Skeletal muscle satellite cell (primary cell): ENCODE measurements at regions not wholly inside any gene's neighbourhood (a gene's known extent, or its start where the extent isn't known, plus 50 kb on each side); places are given as distances from the start of the nearest gene placed in this dataset.
"Not testable (repeated sequence)": the region's sequence is repeated elsewhere in the genome, so short reads cannot be mapped to it uniquely, and the experiment has no call there.

Experiments
- H3K27me3 ChIP-seq: 2 replicates; pipeline ENCODE4 v1.7.0; 2013; ENCODE audit warnings: low read length; ENCODE audit not compliant: control insufficient read depth, insufficient read depth
- H3K36me3 ChIP-seq: 2 replicates; pipeline ENCODE4 v1.7.0; 2013; ENCODE audit warnings: mild to moderate bottlenecking, control low read depth, low read length; ENCODE audit not compliant: insufficient read depth
- H3K4me1 ChIP-seq: 2 replicates; pipeline ENCODE4 v1.7.0; 2013; ENCODE audit warnings: low read length; ENCODE audit not compliant: control insufficient read depth, insufficient read depth
- H3K4me2 ChIP-seq: 2 replicates; pipeline ENCODE4 v1.7.0; 2013; ENCODE audit warnings: mild to moderate bottlenecking, low read length
- H3K4me3 ChIP-seq: 2 replicates; pipeline ENCODE4 v1.7.0; 2013; ENCODE audit warnings: low read length
- H3K9ac ChIP-seq: 2 replicates; pipeline ENCODE4 v1.7.0; 2013; ENCODE audit warnings: mild to moderate bottlenecking, low read depth, low read length, moderate library complexity
- H3K9me3 ChIP-seq: replicated peaks from 2 replicates; pipeline ENCODE4 v1.7.0; 2013; ENCODE audit warnings: mild to moderate bottlenecking, control low read depth, low read length

DNA sequence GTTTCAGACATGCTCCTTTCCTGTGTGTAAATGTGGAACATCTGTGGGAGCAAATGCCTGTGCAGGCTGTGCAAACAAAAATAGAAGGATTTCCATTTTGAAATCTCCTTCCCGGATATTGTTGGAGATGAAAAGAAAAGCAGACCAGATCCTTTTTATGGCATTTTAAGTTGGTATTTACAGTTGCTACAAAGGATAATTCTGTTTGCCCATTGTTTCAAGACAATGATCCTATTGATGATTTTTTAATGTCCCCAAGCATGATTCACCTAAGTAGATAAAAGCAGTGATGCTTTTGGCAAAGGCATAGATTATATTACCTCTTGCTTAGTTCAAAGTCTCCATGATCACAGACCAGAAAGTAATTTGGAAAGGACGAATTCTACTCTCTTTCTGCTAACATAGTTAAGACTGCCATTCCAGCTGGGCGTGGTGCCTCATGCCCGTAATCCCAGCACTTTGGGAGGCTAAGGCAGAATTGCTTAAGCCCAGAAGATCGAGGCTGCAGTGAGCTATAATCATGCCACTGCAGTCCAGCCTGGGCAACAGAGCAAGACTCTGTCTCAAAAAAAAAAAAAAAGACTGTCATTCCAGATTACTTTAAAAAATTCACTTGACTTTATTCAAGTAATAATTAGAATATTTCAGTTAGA, 209.6 kb upstream of the SLC39A10 start:
- Histone ChIP-seq H3K4me1 (peaks cover 4% of the 10 kb centered on the region), H3K9ac (no peak overlapping the region), H3K9me3 (no peaks in the 10 kb centered on the region), H3K4me2 (no peak overlapping the region), H3K36me3 (no peaks in the 10 kb centered on the region), H3K4me3 (no peak overlapping the region), H3K27me3 (no peaks in the 10 kb centered on the region)

- Histone ChIP-seq H3K27me3 (no peaks in the 10 kb centered on the region), H3K9ac (no peak overlapping the region), H3K4me3 (no peak overlapping the region), H3K9me3 (no peaks in the 10 kb centered on the region), H3K4me2 (no peak overlapping the region), H3K4me1 (peaks cover 4% of the 10 kb centered on the region), H3K36me3 (no peaks in the 10 kb centered on the region)
Observed at GRCh38 chr2:195445639-195446038, 211.4 kb upstream of the SLC39A10 start.

DNA sequence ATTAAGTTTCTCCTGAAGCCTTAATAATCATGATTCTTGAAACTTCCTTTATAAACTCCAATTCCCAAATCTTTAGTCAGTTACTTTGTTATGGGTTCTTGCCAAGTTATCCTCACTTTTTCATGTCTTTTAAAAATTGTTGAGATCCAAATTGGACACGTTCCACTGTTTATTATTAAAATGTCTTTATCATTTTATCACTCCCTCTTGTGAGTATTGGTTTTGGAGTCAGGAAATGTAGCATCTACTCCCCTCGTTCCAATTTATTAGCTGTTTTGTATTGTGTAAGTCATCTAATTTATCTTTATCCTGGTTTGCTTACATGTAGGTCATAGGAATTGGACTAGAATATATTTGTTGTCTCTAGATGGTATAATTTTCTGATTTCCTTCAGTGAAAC, 213.1 kb upstream of the SLC39A10 start:
- peaks cover 4% of the 10 kb centered on the region for H3K4me1 ChIP-seq
- no peaks in the 10 kb centered on the region for H3K36me3 ChIP-seq
- H3K27me3 ChIP-seq: no peaks in the 10 kb centered on the region
- no peak overlapping the region for H3K4me3 ChIP-seq
- H3K4me2 ChIP-seq: no peak overlapping the region
- no peak overlapping the region for H3K9ac ChIP-seq
- H3K9me3 ChIP-seq: no peaks in the 10 kb centered on the region

DNA sequence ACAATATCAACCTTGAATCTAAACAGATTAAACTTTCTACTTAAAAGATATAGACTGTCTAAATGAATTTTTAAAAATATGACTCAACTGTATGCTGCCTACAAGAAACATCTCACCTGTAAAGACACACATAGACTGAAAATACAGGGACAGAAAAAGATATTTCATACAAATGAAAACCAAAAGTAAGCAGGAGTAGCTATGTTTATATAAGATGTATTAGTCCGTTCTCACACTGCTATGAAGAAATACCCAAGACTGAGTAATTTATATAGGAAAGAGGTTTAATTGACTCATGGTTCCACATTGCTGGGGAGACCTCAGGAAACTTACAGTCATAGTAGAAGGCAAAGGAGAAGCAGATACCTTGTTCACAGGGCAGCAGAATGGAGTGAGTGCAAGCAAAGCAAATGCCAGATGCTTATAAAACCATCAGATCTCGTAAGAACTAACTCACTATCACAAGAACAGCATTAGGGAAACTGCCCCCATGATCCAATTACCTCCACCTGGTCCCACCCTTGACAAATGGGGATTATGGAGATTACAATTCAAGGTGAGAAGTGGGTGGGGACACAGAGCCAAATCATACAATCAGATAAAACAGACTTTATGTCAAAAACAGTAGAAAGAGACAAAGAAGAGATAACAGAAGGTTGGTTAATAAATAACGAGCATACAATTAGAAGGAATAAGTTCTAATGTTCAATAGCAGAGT, 214.4 kb upstream of the SLC39A10 start:
- H3K9ac ChIP-seq: no peak overlapping the region
- no peak overlapping the region for H3K4me2 ChIP-seq
- no peaks in the 10 kb centered on the region for H3K9me3 ChIP-seq
- H3K4me3 ChIP-seq: no peak overlapping the region
- peaks cover 4% of the 10 kb centered on the region for H3K4me1 ChIP-seq
- no peaks in the 10 kb centered on the region for H3K27me3 ChIP-seq
- H3K36me3 ChIP-seq: no peaks in the 10 kb centered on the region

DNA sequence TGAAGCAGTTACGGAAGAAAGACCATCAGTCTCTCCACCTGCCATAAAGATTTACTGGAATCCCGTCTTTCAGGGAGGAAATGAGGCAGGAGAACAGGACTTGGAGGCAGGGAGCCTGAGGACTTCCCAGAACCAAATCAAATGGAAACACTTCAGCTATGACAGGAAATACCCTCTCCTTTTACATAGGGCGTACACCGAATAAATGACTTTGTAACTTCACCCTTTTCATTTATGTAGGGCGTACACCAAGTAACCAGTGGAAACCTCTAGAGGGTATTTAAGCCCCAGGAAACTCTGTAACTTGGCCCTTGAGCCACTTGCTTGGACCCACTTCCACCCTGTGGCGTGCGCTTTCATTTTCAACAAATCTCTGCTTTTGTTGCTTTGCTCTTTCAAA, 218.3 kb upstream of the SLC39A10 start:
- Histone ChIP-seq H3K9ac (no peak overlapping the region), H3K9me3 (no peaks in the 10 kb centered on the region)

GRCh38 chr2:195437521-195437920, 219.5 kb upstream of the SLC39A10 start:
- H3K9ac ChIP-seq: no peak overlapping the region
- H3K4me3 ChIP-seq: no peak overlapping the region
- H3K36me3 ChIP-seq: no peaks in the 10 kb centered on the region
- H3K9me3 ChIP-seq: no peaks in the 10 kb centered on the region
- H3K4me1 ChIP-seq: no peaks in the 10 kb centered on the region
- no peaks in the 10 kb centered on the region for H3K27me3 ChIP-seq
- H3K4me2 ChIP-seq: no peak overlapping the region

More for the DNA sequence above, 218.3 kb upstream of the SLC39A10 start:
- Histone ChIP-seq H3K4me2 (no peak overlapping the region), H3K4me1 (no peaks in the 10 kb centered on the region), H3K4me3 (no peak overlapping the region), H3K36me3 (no peaks in the 10 kb centered on the region), H3K27me3 (no peaks in the 10 kb centered on the region)

DNA sequence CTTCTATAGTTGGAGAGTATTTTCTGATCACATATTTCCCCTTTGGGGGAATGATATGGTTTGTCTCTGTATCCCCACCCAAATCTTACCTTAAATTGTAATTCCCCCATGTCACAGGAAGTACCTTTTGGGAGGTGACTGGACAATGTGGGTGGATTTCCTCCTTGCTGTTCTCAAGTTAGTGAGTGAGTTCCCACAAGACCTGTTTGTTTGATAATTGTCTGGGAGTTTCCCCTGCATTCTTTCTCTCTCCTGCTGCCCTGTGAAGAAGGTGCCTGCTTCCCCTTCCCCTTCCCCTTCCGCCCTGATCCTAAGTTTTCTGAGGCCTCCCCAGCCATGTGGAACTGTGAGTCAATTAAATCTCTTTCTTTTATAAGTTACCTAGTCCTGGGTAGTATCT, 222.7 kb upstream of the SLC39A10 start:
- H3K4me1 ChIP-seq: no peaks in the 10 kb centered on the region
- H3K4me3 ChIP-seq: no peak overlapping the region

DNA sequence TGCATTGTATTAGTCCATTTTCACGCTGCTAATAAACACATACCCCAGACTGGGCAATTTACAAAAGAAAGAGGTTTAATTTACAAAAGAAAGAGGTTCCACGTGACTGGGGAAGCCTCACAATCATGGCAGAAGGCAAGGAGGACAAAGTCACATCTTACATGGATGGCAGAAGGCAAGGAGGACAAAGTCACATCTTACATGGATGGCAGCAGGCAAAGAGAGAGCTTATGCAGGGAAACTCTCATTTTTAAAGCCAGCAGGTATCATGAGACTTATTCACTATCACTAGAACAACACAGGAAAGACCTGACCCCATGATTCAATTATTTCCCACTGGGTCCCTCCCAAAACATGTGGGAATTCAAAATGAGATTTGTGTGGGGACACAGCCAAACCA, 223.3 kb upstream of the SLC39A10 start:
- H3K9me3 ChIP-seq, H3K4me2 ChIP-seq, H3K4me3 ChIP-seq, H3K36me3 ChIP-seq, H3K4me1 ChIP-seq, H3K9ac ChIP-seq, H3K27me3 ChIP-seq: not testable (repeated sequence)

More for the DNA sequence above, 222.7 kb upstream of the SLC39A10 start:
- no peak overlapping the region for H3K9ac ChIP-seq
- H3K4me2 ChIP-seq: no peak overlapping the region
- H3K36me3 ChIP-seq: no peaks in the 10 kb centered on the region
- H3K27me3 ChIP-seq: no peaks in the 10 kb centered on the region
- H3K9me3 ChIP-seq: no peaks in the 10 kb centered on the region

GRCh38 chr2:195428673-195429072, 228.4 kb upstream of the SLC39A10 start:
- Histone ChIP-seq H3K9ac (no peak overlapping the region), H3K4me1 (no peaks in the 10 kb centered on the region), H3K9me3 (no peaks in the 10 kb centered on the region), H3K4me2 (no peak overlapping the region), H3K4me3 (no peak overlapping the region), H3K27me3 (no peaks in the 10 kb centered on the region), H3K36me3 (no peaks in the 10 kb centered on the region)

DNA sequence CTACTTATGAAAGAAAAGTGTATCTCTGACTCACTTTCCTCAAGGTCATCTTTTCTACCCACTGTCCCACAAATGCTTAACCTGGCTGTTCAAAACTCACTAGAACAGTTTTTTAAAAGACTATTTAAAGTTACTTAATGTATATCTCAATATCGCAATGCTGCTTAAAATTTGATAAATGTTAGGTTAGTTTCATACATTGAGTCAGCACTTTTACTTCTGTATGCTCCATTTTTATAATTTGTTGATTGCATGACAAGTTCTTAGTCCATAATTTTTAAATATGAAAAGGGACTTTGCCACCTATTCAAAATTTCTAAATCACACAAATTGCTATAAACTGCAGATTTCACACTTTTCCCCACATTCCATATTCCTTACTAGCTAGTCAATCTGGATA, 231.7 kb upstream of the SLC39A10 start:
- no peak overlapping the region for H3K4me2 ChIP-seq
- H3K27me3 ChIP-seq: no peaks in the 10 kb centered on the region
- no peaks in the 10 kb centered on the region for H3K4me1 ChIP-seq
- H3K4me3 ChIP-seq: no peak overlapping the region
- H3K9me3 ChIP-seq: no peaks in the 10 kb centered on the region
- H3K9ac ChIP-seq: no peak overlapping the region
- no peaks in the 10 kb centered on the region for H3K36me3 ChIP-seq

DNA sequence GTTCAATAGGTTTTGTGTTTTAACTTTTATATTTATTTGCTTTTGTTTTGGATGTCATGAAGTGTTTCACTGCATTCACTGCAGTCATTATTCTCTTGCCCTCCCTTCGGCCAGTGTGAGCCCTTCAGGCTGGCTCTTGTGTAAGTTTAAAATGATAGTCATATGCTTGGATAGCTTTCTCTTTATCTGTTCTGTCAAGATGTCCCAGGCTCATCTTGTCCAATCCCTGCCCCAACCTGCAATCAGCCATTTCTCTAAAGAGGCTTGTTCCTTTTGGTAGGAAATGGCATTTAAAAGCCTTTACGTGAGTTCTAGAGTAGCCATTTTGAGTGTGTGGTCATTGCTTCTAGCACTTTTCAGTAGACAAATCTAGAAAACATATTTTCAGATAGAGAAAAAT, 238.0 kb upstream of the SLC39A10 start:
- Histone ChIP-seq H3K4me3 (no peak overlapping the region), H3K9me3 (no peaks in the 10 kb centered on the region), H3K27me3 (no peaks in the 10 kb centered on the region), H3K36me3 (no peaks in the 10 kb centered on the region), H3K4me2 (no peak overlapping the region), H3K4me1 (no peaks in the 10 kb centered on the region), H3K9ac (no peak overlapping the region)

DNA sequence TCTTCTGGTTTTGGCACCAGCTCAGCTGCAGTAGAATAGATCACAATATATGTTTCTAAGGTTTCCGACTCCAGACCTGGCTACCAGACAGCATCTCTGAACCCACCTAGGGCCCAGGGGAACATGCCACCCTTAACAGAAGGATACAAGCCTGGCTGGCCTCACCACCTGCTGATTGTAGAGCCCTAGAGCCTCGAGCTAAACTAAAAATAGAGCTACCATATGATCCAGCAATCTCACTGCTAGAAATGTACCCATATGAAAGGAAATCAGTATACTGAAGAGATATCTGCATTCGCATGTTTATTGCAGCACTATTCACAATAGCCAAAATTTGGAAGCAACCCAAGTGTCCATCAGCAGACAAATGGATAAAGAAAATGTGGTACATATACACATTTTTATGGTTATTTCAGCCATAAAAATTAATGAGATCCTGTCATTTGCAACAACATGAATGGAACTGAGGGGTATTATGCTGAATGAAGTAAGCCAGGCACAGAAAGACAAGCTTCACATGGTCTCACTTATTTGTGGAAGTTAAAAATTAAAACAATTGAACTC, 242.4 kb upstream of the SLC39A10 start:
- H3K9ac ChIP-seq: no peak overlapping the region
- H3K4me2 ChIP-seq: no peak overlapping the region
- no peaks in the 10 kb centered on the region for H3K36me3 ChIP-seq
- H3K9me3 ChIP-seq: no peaks in the 10 kb centered on the region
- peaks cover 6% of the 10 kb centered on the region for H3K4me1 ChIP-seq
- no peaks in the 10 kb centered on the region for H3K27me3 ChIP-seq
- H3K4me3 ChIP-seq: no peak overlapping the region
